CD1c-positive myeloid dendritic cell (primary cell): ENCODE measurements at regions not wholly inside any gene's neighbourhood (a gene's known extent, or its start where the extent isn't known, plus 50 kb on each side); places are given as distances from the start of the nearest gene placed in this dataset.

Source experiments
- DNase-seq: peaks from one replicate; pipeline ENCODE4 v3.0.0-alpha.2; 2016; ENCODE audit errors: extremely low spot score

DNA sequence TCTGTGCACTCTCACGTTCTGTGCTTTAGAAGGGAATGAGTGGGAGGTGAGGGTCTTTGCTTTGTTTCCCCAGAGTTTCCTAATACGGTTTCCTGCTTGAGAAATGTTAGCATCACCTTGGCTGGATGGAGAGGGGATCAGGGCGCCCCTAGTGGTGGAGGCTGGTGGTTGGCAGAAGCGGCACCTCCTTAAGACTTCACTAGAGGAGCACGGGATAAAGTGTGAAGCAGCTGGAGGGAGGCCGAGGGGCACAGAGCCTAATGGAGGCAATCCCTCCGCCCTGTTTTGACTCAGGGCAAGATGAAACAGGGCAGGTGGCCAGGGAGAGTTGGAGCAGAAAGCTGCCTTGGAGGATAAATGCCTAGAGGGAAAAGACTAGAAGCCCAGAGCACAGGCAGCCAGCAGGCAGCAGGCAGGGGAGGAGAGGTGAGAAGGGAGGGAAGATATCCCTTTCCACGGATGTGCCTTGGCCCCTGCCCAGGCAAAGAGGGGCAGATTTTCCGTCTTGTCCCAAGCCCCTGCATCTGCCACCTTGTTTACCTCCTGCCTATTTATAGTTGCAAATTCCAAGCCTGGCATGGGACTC lies 56.0 kb upstream of the BTRC start:
- DNase-seq: peak; percentile 49

DNA sequence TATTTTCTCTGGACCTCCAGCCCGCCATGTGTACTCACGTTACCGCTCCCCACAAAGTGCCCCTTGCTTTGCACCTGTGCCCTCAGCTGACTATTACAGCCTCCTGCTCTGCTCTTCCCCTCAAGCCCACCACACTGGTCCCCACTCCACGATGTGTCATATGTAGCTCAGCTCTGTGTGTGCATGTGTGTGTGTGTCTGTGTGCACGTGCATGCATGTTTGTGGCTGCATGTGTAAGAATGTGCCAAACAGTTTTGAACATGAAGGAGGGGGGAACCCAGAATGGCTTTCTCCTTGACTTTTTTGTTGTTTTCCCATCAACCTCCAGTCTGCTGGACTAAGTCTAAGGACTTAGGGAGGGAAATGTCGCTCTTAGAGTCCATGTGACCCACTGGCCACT lies 54.8 kb upstream of the BTRC start:
- no peak for DNase-seq

DNA sequence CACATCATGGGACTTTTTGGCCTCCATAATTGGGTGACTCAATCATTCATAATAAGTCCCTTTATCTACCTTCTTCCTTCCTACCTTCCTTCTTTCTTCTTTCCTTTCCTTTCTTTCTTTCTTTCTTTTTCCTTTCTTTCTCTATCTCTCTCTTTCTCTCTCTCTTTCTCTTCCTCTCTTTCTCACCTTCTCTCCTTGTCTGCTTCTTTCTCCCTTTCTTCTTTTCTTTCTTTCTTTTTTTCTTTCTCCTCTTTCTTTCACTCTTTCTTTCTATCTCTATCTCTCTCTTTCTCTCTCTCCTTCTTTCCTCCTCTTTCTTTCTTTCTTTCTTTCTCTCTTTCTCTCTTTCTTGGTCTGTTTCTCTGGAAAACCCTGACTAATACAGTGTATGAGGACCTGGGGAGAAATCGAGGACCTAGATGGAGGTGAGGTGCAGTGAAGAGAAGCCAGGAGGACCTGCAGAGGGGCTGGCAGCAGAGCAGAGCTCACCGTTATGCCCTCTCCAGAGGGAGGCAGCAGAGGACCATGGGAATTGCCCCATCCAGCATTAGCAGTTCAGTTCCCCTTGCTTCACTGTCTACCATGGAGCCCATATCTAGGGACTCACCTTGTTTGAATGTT lies 52.7 kb upstream of the BTRC start:
- DNase-seq: peak; percentile 35

DNA sequence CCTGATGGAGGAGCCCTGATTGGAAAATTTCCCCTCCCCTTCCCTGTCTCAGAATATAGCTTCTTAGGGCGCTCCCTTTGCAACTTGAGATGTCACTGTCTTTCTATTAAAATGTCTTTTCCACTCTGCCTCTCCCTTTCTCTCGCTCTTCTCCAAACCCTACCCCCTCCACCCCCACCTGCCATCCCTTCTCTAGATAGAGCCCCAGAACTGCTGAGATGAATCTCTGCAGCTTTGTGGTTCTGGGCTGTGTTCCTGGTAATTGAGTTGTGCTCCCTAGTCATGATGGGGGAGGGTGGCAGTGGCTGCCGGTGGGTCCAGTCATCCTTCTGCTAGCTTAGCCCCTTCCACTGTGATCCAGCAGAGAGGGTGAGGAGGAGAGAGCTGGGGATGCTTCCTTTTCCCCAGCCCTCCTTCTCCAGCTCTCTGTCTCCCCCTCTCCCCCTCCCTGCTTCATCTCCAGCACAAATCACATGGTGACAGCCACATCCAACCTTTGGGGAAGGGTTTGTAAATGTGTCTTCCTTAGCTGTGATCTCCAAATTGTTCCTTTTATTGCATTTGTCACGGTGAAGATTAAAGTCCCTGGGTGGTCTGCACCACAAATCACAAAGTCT lies 50.8 kb upstream of the BTRC start:
- DNase-seq: no peak
